SK-N-SH (cell line): ENCODE measurements at regions not wholly inside any gene's neighbourhood (a gene's known extent, or its start where the extent isn't known, plus 50 kb on each side); places are given as distances from the start of the nearest gene placed in this dataset.

Experiments
- CHD2 ChIP-seq: fragments of 150-350 bp; IDR thresholded peaks from 2 replicates; pipeline ENCODE4 v1.6.1; 2018; ENCODE audit warnings: low read length; ENCODE audit not compliant: partially characterized antibody
- CTCF ChIP-seq: fragments of 200-600 bp; sonication (generic); IDR thresholded peaks from 2 replicates; pipeline ENCODE4 v1.6.1; 2017; ENCODE audit warnings: antibody characterized with exemption, mild to moderate bottlenecking, moderate library complexity
- EP300 ChIP-seq, 2 experiments: IDR thresholded peaks; 2 replicates each; pipeline versions ENCODE4 v1.4.0 to v1.6.1; 2012; ENCODE audit warnings: borderline replicate concordance in 1 of 2, low read depth in 1 of 2, low read length in 1 of 2
- EZH2phosphoT487 ChIP-seq: fragments of 200-600 bp; sonication (generic); IDR thresholded peaks from 2 replicates; pipeline ENCODE4 v1.6.1; 2017; ENCODE audit warnings: low read depth, mixed run types, mild to moderate bottlenecking, antibody characterized with exemption, moderate library complexity, borderline replicate concordance
- IRF3 ChIP-seq: fragments of 150-350 bp; IDR thresholded peaks from 2 replicates; pipeline ENCODE4 v1.6.1; 2016; ENCODE audit warnings: mild to moderate bottlenecking, low read depth, low read length
- POLR2AphosphoS5 ChIP-seq: IDR thresholded peaks from 2 replicates; pipeline ENCODE4 v1.6.1; 2012; ENCODE audit warnings: low read depth, low read length
- RFX5 ChIP-seq: IDR thresholded peaks from 2 replicates; pipeline ENCODE4 v1.6.1; 2012; ENCODE audit warnings: mild to moderate bottlenecking, improper control_type of control experiment, low read length
- SIN3A ChIP-seq: IDR thresholded peaks from 2 replicates; pipeline ENCODE4 v1.6.1; 2012; ENCODE audit warnings: low read depth, mild to moderate bottlenecking, low read length, moderate library complexity, borderline replicate concordance
- TAF1 ChIP-seq: IDR thresholded peaks from 2 replicates; pipeline ENCODE4 v1.6.1; 2012; ENCODE audit warnings: low read depth, mild to moderate bottlenecking, low read length, moderate library complexity, borderline replicate concordance
- TCF12 ChIP-seq: IDR thresholded peaks from 2 replicates; pipeline ENCODE4 v1.4.0; 2012

GRCh38 chr1:209213989-209214388 is 369.5 kb upstream of the CAMK1G start:
- TF ChIP-seq CTCF (no peak), RFX5 (no peak), POLR2AphosphoS5 (no peak), EZH2phosphoT487 (no peak), IRF3 (no peak), CHD2 (no peak), TCF12 (no peak), TAF1 (no peak), SIN3A (no peak), EP300 (IDR thresholded peaks at IDR 0.05; ENCODE audit: borderline replicate concordance in 1 of 2, low read depth in 1 of 2, low read length in 1 of 2) (no peak)
